Transverse colon (tissue), 3 donors: ENCODE measurements at regions not wholly inside any gene's neighbourhood (a gene's known extent, or its start where the extent isn't known, plus 50 kb on each side); places are given as distances from the start of the nearest gene placed in this dataset.
A peak's percentile ranks its signal among the peaks of the same experiment; 100 is the strongest.

ENCODE experiments used
- POLR2A ChIP-seq: fragments of 450-650 bp; IDR thresholded peaks from one replicate; pipeline ENCODE4 v1.6.1; 2016; ENCODE audit warnings: antibody characterized with exemption, mild to moderate bottlenecking, moderate library complexity
- POLR2AphosphoS5 ChIP-seq, 3 donors: sonication (generic); formaldehyde crosslinking; IDR thresholded peaks; one replicate each; pipeline ENCODE4 v1.6.1; 2016; ENCODE audit warnings: antibody characterized with exemption in 3 of 3

DNA sequence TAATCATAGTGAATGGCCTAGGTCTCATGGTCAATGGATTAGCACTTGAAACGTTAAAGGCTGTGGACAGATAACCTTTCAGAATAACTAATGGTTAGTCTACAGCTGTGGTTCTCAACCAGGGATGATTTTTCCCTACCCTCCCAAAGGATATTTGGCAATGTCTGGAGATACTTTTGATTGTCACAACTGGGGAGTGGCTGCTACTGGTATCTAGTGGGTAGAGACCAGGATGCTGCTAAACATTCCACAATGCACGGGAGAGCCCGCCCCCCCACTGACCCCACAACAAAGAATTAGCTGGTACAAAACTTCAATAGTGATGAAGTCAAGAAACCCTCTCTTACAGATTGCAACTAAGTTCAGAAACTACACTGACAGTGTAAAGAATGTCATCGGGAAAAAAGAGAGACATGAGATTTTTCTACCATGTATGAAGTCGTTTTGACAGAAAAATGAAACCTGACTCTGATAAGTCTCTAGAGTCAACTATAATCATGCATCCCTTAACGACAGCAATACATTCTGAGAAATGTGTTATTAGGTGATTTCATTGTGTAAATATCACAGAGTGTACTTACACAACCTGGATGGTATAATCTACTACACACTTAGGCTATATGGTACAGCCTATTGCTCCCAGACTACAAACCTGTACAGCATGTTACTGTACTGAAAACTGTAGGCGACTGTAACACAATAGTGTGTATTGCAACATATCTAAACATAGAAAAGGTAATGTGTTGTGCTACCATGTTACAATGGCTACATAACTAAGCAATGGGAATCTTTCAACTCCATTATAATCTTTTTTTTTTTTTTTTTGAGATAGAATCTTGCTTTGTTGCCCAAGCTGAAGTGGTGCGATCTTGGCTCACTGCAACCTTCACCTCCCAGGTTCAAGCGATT is 49.7 kb upstream of the PRDX6 start:
- TF ChIP-seq POLR2A (no peak), POLR2AphosphoS5 (IDR thresholded peaks at IDR 0.05) (peak in 2 of 3 donors; percentile 43 to 64)
